ENCODE measurements at regions not wholly inside any gene's neighbourhood (a gene's known extent, or its start where the extent isn't known, plus 50 kb on each side); places are given as distances from the start of the nearest gene placed in this dataset.
A peak's percentile ranks its signal among the peaks of the same experiment; 100 is the strongest.

DNA sequence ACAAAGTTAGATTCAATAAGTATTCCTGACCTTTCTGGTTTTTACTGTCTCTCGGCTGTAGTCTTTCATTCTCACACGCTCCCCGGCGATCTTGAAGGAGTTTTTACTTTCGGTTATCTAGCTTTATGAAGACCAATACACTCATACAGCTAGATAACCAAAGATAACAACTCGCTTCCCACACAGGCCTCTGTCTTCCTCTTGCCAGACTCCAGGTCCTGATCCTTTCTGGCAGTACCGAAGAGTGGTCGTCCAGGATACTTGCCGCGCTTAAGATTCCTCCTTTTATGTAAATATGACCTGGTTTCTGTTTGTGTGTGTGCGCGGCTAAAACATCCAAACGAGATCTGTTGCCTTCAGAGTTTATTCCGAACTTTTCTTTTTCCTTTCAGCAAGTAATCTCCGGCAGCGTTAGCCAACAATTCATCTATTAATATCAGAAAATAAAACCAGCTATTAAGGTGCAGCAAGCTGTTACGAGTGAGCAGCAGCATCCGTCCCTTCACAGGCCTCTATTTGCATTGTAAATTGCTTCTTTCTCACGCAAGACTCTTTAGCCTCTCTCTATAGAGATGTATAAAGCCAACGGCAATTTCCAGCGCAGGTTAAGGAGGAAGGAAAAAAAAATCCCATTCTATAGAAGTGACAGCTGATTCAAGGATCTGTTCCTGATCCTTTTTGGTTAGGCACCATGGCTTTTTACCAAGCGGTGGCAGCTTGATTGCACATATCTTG is 216.1 kb downstream of the MEF2C start:
- Mint-ChIP-seq H3K36me3 (ENCODE audit: low read depth) (no peaks in the 10 kb centered on the region), H3K9me3 (no peaks in the 10 kb centered on the region), H3K27me3 (ENCODE audit: low read depth) (peaks cover 92% of the 10 kb centered on the region), H3K27ac (peak overlapping the region; percentile 10), H3K4me1 (ENCODE audit: low read depth) (peaks cover 19% of the 10 kb centered on the region), H3K4me3 (peak overlapping the region; percentile 83)

DNA sequence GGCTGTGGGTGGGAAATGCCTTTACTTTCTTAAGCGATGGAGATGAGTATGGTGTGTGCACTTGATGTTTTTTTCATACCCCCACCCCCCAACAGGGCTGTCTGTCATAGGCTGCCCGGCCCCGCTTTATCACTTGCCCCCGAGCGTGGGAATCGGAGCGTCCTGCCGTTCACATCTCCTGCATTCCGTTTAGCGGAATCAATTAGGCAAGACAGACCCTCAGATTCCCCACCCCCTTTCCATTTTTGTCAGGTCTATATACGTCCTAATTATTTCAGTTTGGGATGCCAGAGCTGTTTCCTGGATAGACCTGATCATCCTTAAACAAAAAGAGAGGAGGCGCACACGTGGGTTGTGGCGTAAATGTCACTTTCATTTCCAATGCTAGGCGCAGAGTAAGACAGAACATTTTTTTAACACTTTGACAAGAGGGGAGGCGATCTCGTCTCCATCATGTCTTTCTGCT is 217.2 kb downstream of the MEF2C start:
- no peak overlapping the region for H3K27ac Mint-ChIP-seq
- peak overlapping the region; percentile 73 for H3K4me3 Mint-ChIP-seq
- H3K36me3 Mint-ChIP-seq (ENCODE audit: low read depth), result no peaks in the 10 kb centered on the region
- no peaks in the 10 kb centered on the region for H3K9me3 Mint-ChIP-seq
- peaks cover 23% of the 10 kb centered on the region for H3K4me1 Mint-ChIP-seq (ENCODE audit: low read depth)
- peaks cover 92% of the 10 kb centered on the region for H3K27me3 Mint-ChIP-seq (ENCODE audit: low read depth)

DNA sequence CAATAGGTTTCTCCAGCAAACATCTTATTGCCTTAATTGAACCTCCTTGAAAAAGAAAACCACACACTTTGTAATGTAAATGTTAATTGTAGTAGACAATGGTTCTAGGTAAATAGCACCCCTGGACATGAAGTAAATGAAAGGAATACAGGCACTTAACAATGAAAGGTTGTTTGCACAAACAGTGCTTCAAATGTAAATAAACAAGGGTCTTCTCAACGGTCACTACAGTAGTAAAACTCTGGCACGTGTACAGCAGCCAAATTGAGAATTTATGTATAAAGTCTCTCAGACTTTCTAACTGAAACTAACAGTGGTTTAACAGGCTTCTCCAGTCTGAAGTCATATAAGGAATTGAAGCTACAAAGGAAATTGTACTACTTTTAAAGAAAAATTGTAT is 218.3 kb downstream of the MEF2C start:
- H3K36me3 Mint-ChIP-seq (ENCODE audit: low read depth), result no peaks in the 10 kb centered on the region
- no peak overlapping the region for H3K27ac Mint-ChIP-seq
- H3K4me1 Mint-ChIP-seq (ENCODE audit: low read depth), result peaks cover 26% of the 10 kb centered on the region
- H3K27me3 Mint-ChIP-seq (ENCODE audit: low read depth), result peaks cover 89% of the 10 kb centered on the region
- H3K9me3 Mint-ChIP-seq, result no peaks in the 10 kb centered on the region
- H3K4me3 Mint-ChIP-seq, result no peak overlapping the region

DNA sequence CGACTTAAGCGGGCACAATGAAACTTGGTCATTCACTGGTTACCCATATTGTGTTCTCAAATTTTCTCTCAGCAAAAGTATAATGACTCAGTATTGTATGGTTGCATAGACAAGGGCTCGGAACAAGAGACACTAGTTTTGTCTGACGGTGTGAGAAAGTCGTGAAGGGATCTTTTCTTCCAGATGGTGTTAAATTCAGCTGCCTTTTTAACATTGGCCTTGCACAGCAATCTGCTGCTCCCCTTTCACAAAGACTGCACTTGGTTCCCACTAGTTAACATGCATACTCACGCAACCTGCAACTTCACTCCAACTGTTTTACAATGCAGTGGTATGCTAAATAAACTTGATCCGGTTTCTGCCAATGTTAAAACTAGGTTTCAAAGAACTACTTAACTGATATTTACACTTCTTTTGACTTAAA is 219.2 kb downstream of the MEF2C start:
- no peaks in the 10 kb centered on the region for H3K36me3 Mint-ChIP-seq (ENCODE audit: low read depth)
- H3K4me3 Mint-ChIP-seq, result no peak overlapping the region
- no peaks in the 10 kb centered on the region for H3K9me3 Mint-ChIP-seq
- H3K27me3 Mint-ChIP-seq (ENCODE audit: low read depth), result peaks cover 90% of the 10 kb centered on the region
- no peak overlapping the region for H3K27ac Mint-ChIP-seq
- peaks cover 26% of the 10 kb centered on the region for H3K4me1 Mint-ChIP-seq (ENCODE audit: low read depth)

DNA sequence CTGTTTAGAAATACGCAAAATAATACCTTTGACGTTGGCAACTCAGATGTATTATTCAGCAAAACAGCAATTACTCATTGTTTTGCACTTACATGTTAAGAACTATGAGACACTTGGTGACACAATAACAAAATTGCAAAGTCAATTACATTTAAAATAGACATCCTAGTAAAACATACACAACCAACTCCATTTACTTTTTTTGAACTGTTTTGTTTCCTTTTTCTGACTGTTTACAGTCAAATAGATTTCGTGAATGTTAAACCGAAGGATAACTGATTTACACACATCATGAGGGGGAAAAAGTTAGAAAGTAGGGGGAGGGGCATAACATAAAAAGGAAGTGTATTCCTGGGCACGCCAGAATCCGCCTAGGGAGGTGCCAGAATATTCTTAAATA is 220.1 kb downstream of the MEF2C start:
- Mint-ChIP-seq H3K4me1 (ENCODE audit: low read depth) (peaks cover 24% of the 10 kb centered on the region), H3K4me3 (no peak overlapping the region), H3K36me3 (ENCODE audit: low read depth) (no peaks in the 10 kb centered on the region), H3K27me3 (ENCODE audit: low read depth) (peaks cover 88% of the 10 kb centered on the region), H3K27ac (no peak overlapping the region), H3K9me3 (no peaks in the 10 kb centered on the region)

DNA sequence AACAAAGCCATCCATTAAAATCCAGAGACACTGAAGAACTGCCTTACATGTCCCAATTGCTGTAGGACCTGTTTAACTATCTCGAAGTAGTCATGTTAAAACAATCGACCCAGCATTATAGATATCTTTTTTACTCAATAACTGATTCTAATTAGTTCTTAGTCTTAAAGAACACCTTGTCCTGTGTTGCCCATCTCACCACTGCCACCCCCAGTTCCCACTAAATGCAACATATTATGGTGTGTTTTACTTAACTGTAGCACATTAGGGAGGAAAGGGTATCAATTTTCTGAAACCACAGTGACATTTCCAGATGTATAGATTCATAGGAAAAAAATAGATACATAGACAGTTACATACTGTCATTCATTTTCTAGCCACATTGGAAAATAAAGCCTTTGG is 221.2 kb downstream of the MEF2C start:
- H3K9me3 Mint-ChIP-seq, result no peaks in the 10 kb centered on the region
- no peak overlapping the region for H3K4me3 Mint-ChIP-seq
- H3K27ac Mint-ChIP-seq, result no peak overlapping the region
- H3K4me1 Mint-ChIP-seq (ENCODE audit: low read depth), result peaks cover 15% of the 10 kb centered on the region
- no peaks in the 10 kb centered on the region for H3K36me3 Mint-ChIP-seq (ENCODE audit: low read depth)
- H3K27me3 Mint-ChIP-seq (ENCODE audit: low read depth), result peaks cover 79% of the 10 kb centered on the region

DNA sequence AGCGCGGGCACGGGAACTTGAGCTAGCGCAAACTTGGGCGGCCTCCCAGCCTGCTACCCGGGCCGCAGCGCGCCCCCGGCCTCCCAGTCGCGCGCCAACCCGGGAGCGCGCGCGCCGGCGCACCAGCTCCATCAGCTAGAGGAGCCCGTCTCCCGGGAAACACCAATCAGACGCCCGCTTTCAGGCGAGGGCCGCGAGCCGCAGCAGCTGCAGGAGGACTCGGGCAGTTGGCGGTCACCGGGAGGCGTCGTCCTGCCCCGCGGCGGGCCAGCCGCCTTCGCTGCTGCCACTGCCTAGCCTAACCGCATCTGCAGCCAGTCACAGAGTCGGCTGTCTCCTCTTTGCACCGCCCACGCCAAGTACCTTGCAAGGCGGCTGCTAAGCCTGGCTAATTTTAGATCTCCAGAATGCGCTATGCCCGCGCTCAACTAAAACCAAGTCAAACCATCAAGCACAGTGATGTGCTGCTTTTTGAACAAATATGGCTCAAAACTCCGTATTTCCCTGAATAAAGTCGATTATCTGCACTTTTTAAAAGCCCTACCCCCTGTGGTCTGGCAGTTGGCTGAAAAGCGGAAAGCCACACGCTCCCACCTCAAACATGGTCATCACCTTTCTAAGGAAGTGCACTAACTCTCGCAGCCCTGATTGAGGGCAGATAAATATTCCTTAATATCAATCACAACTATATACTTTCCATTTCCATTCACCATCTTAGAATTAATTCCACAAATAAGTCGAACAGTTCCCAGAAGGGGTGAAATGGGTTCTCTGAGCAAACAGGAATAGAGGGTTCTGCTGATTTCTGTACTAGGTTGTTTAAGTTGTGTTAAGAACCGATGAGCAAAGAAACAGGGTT is 221.8 kb downstream of the MEF2C start:
- Mint-ChIP-seq H3K4me1 (ENCODE audit: low read depth) (peaks cover 10% of the 10 kb centered on the region), H3K36me3 (ENCODE audit: low read depth) (no peaks in the 10 kb centered on the region), H3K4me3 (peak overlapping the region; percentile 74), H3K27me3 (ENCODE audit: low read depth) (peaks cover 78% of the 10 kb centered on the region), H3K9me3 (no peaks in the 10 kb centered on the region), H3K27ac (peak overlapping the region; percentile 78)

DNA sequence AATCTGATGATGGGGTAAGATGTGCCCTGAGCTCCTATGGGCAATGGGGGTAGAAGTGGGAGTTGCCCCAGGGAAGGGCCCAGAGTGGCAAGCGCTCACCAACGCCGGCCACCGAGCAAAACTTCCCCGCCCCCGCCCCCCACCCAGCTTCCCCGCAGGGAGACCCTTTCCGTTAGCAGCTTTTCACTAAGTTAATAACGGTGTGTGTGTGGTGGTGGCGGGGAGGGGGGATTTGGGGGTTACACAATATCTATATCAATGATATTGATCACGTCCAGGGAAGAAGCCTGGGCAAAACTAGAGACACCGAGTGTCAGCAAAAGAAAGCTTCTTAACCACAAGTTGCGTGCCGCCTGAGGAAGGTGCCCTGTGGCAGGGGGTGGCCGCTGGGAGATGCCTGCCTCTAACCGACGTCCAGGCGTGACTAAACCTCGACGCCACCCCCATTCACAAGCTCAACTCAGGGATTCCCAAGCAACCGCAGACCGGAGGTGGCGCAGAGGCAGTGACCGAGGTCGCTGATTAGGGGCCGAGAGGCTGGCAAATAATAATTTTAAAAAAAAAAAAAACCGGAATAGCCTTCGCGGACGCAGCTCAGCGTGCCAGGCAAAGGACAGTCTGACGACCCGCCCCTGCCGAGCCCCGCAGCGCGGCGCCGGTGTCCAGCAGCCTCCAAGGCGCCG is 222.6 kb downstream of the MEF2C start:
- Mint-ChIP-seq H3K27me3 (ENCODE audit: low read depth) (peaks cover 70% of the 10 kb centered on the region), H3K4me1 (ENCODE audit: low read depth) (peaks cover 7% of the 10 kb centered on the region), H3K27ac (peak overlapping the region; percentile 41), H3K9me3 (no peaks in the 10 kb centered on the region), H3K36me3 (ENCODE audit: low read depth) (no peaks in the 10 kb centered on the region), H3K4me3 (peak overlapping the region; percentile 46)

DNA sequence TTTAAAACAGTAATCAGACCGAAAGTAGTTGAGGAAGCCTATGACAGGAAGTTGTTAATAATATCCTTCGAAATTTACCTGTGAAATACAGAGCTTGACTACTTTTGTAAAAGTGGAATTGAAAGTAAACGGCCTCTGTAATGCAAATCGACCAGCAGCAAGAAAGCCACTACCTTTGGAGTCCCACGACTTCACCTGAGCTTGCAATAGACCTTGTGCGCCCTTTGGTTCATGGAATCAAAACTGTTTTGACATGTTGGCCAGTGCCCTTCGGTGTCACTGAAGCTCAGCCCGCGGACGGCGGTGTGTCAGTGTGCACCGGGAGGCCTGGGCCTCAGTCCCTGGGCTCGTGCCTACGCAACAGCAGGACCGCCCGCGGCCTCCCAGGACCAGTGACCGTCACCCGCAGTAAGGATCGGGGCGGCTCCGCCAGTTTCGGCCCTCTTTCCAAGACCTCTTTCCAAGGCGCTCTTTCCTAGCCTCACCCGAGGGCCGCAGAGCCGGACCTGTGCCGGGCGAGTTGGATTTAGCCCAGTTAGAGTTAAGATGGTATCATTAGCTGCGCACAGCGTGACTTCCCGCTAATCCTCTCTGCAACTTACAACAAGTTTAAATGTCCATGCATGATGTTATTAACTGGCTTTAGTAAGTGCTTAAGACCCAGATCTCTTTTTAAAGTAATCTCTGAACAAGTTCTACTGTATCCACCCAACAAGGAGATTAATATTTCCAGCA is 223.3 kb downstream of the MEF2C start:
- Mint-ChIP-seq H3K36me3 (ENCODE audit: low read depth) (no peaks in the 10 kb centered on the region), H3K9me3 (no peaks in the 10 kb centered on the region), H3K27me3 (ENCODE audit: low read depth) (peaks cover 63% of the 10 kb centered on the region), H3K4me1 (ENCODE audit: low read depth) (peaks cover 7% of the 10 kb centered on the region), H3K4me3 (peak overlapping the region; percentile 46), H3K27ac (peak overlapping the region; percentile 41)

DNA sequence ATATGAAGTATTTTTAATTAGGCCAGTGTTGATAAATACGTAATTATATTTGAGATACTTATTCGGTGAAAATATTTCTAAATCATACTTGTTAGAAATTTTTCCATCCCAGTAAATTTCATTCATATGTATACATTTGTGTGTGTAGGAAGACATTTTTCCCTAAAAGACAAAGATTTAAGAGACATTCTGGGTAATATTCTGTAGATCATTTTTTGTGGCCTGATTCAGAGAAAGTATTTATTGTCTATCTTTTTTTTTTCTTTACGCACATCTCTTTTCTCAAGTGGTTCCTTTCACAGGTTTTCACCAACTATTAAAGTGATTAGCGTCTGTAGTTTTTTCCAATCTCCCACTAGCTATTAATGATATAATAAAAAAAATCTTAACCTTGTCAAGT is 224.1 kb downstream of the MEF2C start:
- no peak overlapping the region for H3K4me3 Mint-ChIP-seq
- H3K36me3 Mint-ChIP-seq (ENCODE audit: low read depth), result no peaks in the 10 kb centered on the region
- peaks cover 55% of the 10 kb centered on the region for H3K27me3 Mint-ChIP-seq (ENCODE audit: low read depth)
- no peak overlapping the region for H3K27ac Mint-ChIP-seq
- no peaks in the 10 kb centered on the region for H3K9me3 Mint-ChIP-seq
- peaks cover 7% of the 10 kb centered on the region for H3K4me1 Mint-ChIP-seq (ENCODE audit: low read depth)

DNA sequence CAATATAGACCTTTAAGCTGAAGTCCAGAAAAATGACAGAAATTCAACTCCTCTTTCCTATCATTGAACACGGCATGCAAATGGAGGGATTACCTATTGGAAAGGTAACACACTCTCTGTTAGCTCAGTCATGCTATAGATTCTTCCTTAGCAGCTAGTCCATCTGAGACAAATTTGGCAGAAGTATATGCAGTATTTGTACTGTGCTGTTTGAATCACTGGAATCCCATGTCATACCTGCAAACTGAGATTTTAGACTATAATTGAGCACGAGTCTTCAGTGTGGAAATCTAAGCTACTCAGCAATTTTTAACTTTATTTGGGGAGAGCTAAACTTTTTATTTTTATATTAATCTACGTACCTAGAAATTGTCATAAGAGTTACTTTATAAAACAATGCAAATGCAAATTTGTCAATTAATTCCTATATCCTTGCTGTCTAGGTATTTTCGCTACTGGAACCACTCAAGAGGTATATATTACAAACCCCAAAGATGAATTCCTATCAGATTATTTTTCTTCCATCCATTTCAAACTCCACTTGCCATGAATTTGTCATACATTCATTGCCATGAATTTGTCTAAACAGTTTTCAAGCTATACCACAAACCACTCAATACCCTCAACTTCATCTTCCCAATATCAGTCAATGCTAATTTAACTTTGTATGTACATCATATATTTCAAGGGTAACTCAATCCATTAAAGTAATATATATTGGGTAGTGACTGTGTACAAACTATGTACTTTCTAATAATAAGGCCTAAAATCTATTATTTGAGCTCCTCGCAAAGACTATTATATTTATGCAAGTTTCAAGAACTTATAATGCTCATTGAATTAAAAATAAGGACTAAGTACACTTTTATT is 224.8 kb downstream of the MEF2C start:
- H3K9me3 Mint-ChIP-seq, result no peaks in the 10 kb centered on the region
- no peak overlapping the region for H3K27ac Mint-ChIP-seq
- H3K36me3 Mint-ChIP-seq (ENCODE audit: low read depth), result no peaks in the 10 kb centered on the region
- peaks cover 7% of the 10 kb centered on the region for H3K4me1 Mint-ChIP-seq (ENCODE audit: low read depth)
- H3K4me3 Mint-ChIP-seq, result no peak overlapping the region
- peaks cover 47% of the 10 kb centered on the region for H3K27me3 Mint-ChIP-seq (ENCODE audit: low read depth)

DNA sequence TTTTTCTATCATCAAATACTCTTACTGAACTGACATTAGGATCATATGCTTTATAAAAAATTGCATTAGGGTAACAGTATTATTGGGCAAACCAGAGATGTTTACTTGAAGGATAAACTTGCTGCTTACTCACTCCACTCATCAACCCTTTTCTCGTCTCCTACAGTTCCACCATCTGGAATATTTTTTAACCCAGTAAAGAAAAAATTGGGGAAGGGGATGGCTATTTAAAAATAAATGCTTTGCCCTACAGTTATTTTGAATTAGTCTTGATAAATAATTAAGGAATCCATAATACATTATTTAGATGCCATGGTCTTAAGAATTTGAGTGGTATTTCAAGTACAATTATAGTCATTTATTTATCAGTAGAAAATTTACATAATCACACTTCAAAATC is 225.8 kb downstream of the MEF2C start:
- no peak overlapping the region for H3K27ac Mint-ChIP-seq
- peaks cover 39% of the 10 kb centered on the region for H3K27me3 Mint-ChIP-seq (ENCODE audit: low read depth)
- peaks cover 7% of the 10 kb centered on the region for H3K4me1 Mint-ChIP-seq (ENCODE audit: low read depth)
- no peaks in the 10 kb centered on the region for H3K9me3 Mint-ChIP-seq
- no peak overlapping the region for H3K4me3 Mint-ChIP-seq
- no peaks in the 10 kb centered on the region for H3K36me3 Mint-ChIP-seq (ENCODE audit: low read depth)

DNA sequence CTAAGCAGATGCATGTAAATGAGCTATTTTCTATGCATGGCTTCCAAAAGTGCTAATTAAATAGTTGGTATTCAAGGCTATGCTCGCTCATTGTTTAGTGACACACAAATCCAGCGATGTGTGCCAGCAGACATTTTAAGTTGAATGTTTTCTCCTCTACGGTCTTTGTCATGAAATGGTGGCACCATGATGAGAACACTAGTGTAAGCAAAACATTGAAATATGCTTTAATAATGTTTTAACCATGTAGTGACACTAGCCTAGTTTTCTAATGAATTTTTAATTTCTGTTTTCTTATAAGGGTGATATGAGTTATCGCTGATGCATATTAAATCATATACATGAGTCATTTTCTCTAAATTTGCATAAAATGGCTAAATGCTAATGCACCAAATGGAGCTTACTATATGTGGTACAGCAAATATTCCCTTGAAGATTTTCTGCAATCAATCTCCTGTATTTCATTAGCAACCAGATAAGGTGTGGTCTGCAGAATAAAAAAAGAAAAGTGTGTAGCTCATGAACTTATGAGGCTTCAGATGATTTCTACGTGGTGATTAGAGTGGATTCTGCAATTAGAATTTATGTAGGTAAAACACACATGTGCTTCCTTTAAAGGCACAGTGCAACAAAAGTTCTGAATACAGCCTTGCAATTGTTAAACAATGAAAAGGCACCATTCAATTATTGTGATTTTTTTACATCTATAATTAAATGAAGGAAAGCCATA is 226.6 kb downstream of the MEF2C start:
- Mint-ChIP-seq H3K27ac (no peak overlapping the region), H3K4me3 (no peak overlapping the region), H3K27me3 (ENCODE audit: low read depth) (peaks cover 32% of the 10 kb centered on the region), H3K4me1 (ENCODE audit: low read depth) (peaks cover 6% of the 10 kb centered on the region), H3K36me3 (ENCODE audit: low read depth) (no peaks in the 10 kb centered on the region), H3K9me3 (no peaks in the 10 kb centered on the region)
